AG04449 (cell line): ENCODE measurements at regions not wholly inside any gene's neighbourhood (a gene's known extent, or its start where the extent isn't known, plus 50 kb on each side); places are given as distances from the start of the nearest gene placed in this dataset.

Experiments
- CTCF ChIA-PET: fragments of 350-600 bp; formaldehyde crosslinking; extraction: SDS; loops from one replicate; lab custom pipeline; 2021; ENCODE audit warnings: antibody characterized with exemption; lab: Yijun Ruan, JAX
- POLR2A ChIA-PET: fragments of 400-600, 350-600 bp; formaldehyde crosslinking; extraction: SDS; loops from one replicate; lab custom pipeline; 2020; ENCODE audit warnings: antibody characterized with exemption, inconsistent platforms; lab: Yijun Ruan, JAX
- DNase-seq: peaks from one replicate; pipeline ENCODE4 v3.0.0-alpha.2; 2010; ENCODE audit warnings: low read depth, low spot score
- H3K4me3 ChIP-seq: 2 replicates; pipeline ENCODE4 v1.5.1; 2011; ENCODE audit warnings: low read depth, mild to moderate bottlenecking, control low read depth, low read length
- CTCF ChIP-seq: IDR thresholded peaks from one replicate; pipeline ENCODE4 v1.5.1; 2011; ENCODE audit warnings: mild to moderate bottlenecking, moderate library complexity, low read length, control low read depth, inconsistent platforms; ENCODE audit not compliant: insufficient read depth; ENCODE audit errors: missing control alignments

DNA sequence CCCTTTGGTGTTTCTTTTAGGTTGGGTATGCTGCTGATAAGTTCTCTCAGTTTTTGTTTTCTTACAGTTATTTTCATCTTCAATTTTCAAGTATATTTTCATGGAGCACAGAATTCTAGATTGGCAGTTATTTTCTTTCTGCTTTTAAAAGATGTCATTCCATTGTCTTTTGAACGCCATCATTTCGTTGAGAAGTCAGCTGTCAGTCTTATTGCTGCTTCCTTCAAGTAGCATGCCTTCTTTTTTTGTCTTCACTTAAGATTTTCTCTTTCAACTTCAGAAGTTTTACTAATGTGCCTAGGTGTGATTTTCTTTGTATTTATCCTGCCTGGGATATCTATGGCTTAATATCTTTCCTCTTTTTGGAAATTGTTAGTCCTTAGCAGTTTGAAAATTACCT is 262.2 kb upstream of the PMFBP1 start:
- H3K4me3 ChIP-seq, result no peak overlapping the region
- POLR2A ChIA-PET, result no interaction called here
- DNase-seq, result no peak
- CTCF ChIA-PET, result no interaction called here
- TF ChIP-seq CTCF, result no peak

DNA sequence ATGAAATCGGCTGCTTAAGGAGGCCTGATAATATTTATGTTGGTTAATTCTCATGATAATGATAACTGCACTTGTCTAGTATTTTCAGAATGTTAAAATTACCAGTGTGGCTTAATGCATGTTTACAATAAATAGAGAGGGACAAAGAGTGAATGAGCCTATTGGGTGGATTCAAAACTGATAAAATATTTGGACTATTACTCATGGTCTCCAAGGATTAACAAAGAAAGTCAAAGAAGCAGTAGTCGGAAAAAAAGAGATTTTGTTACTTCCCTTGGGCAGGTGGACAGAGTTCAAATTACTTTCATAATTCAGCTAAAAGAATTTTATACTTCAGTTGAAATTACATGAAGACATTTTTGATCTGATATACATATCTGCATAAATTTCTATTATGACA is 258.2 kb upstream of the PMFBP1 start:
- no peak overlapping the region for H3K4me3 ChIP-seq
- no peak for DNase-seq
- POLR2A ChIA-PET, result no interaction called here
- CTCF ChIA-PET, result no interaction called here
- no peak for TF ChIP-seq CTCF

GRCh38 chr16:72429671-72430081 is 257.7 kb upstream of the PMFBP1 start:
- TF ChIP-seq CTCF, result no peak
- ChIA-PET CTCF (interaction anchor here (1.0 to 1.6 kb wide), 2 partner anchors 29 to 31 kb away, joined by 3 to 4 read pairs; no protein-coding TSS in a partner anchor), POLR2A (no interaction called here)
- DNase-seq, result no peak
- no peak overlapping the region for H3K4me3 ChIP-seq

DNA sequence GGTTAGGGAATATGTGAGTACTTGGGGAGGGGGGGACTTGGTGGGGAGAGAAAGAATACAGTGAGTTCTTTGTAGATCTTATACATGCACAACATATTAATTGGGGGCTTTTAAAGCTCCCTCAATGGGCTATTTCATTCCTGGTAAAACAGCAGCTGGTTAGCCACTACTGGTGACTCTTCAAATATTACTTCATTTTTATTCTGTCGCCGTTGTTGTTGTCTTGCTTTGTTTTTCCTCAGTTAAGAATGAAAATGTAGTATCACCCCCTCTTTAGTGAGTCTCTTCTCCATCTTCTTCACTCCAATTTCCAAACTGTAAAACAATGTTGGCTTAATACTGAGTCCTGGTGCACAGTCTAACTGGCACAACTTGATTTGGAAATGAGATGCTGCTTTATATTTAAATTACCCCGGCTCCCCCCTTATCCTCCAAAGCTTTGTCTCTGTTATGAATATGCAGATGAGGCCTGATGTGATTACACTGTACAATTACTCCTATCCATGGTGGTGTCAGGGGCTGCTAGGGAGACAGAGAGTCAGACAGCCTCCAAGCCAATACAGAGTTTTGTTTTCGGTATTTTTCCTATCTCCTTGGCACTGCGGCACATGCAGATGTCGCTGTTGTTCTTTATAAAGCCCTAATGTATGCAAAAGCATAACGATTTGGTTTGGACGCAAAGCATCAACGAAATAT is 256.9 kb upstream of the PMFBP1 start:
- CTCF ChIA-PET, result interaction anchor here (1.0 to 1.6 kb wide), 2 partner anchors 29 to 30 kb away, joined by 3 to 4 read pairs; no protein-coding TSS in a partner anchor
- H3K4me3 ChIP-seq, result no peak overlapping the region
- TF ChIP-seq CTCF, result no peak
- POLR2A ChIA-PET, result no interaction called here
- DNase-seq, result no peak

DNA sequence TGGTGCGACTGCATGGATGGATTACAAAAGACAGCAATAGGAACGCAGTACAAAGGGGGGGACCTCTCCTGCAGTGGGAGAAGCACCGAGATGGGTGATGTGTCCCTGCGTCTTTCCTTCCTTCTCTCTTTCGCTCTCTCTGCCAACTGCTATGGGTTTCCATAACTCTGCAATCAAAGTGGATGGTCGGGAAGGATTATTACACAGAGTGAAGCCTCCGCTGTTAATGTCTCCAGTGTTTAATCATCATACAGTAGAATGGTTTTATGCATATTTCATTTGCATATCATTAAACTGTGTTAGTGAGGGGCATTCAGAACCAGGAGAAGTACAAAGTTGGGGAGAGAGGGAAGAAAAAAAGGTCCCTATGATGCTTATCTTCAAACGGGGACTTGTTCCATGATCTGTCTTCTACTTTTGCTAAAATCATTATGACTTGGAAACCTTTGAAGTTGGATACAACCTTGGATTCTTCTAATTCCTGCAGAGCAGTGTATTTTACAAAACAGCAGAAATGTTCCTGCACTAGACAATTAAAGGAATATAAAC is 255.9 kb upstream of the PMFBP1 start:
- no peak overlapping the region for H3K4me3 ChIP-seq
- ChIA-PET CTCF (no interaction called here), POLR2A (no interaction called here)
- TF ChIP-seq CTCF, result no peak
- DNase-seq, result no peak

- ChIA-PET CTCF (no interaction called here), POLR2A (no interaction called here)
- no peak for TF ChIP-seq CTCF
- H3K4me3 ChIP-seq, result no peak overlapping the region
- no peak for DNase-seq
Measured at GRCh38 chr16:72427051-72427782, 255.3 kb upstream of the PMFBP1 start.
